Uterus (tissue), 3 donors: ENCODE measurements at regions not wholly inside any gene's neighbourhood (a gene's known extent, or its start where the extent isn't known, plus 50 kb on each side); places are given as distances from the start of the nearest gene placed in this dataset.
"Not testable (repeated sequence)": the region's sequence is repeated elsewhere in the genome, so short reads cannot be mapped to it uniquely, and the experiment has no call there.

ENCODE experiments used
- DNase-seq, 2 donors: peaks; one replicate each; pipeline ENCODE4 v3.0.0-alpha.2; 2019 to 2020
- H3K27ac ChIP-seq, 2 donors: fragments of 200-600 bp; sonication (generic); 1 replicate in 1 of 2; 2 replicates in 1 of 2; pipeline ENCODE4 v1.5.1; 2016 to 2018
- H3K27me3 ChIP-seq, 2 donors: fragments of 200-600 bp; sonication (generic); one replicate each; pipeline ENCODE4 v1.5.1; 2018 to 2019; ENCODE audit warnings: control low read depth in 1 of 2
- H3K36me3 ChIP-seq, 2 donors: fragments of 200-600 bp; sonication (generic); one replicate each; pipeline ENCODE4 v1.5.1; 2019; ENCODE audit warnings: control low read depth in 1 of 2
- H3K4me1 ChIP-seq, 2 donors: fragments of 200-600 bp; sonication (generic); one replicate each; pipeline ENCODE4 v1.5.1; 2018 to 2019; ENCODE audit warnings: control low read depth in 1 of 2
- H3K4me3 ChIP-seq, 2 donors: fragments of 200-600 bp; sonication (generic); 1 replicate in 1 of 2; 2 replicates in 1 of 2; pipeline ENCODE4 v1.5.1; 2018 to 2019; ENCODE audit warnings: mild to moderate bottlenecking in 1 of 2
- H3K9me3 ChIP-seq, 2 donors: fragments of 200-600 bp; sonication (generic); one replicate each; pipeline ENCODE4 v1.5.1; 2019; ENCODE audit warnings: control low read depth in 1 of 2
- CTCF ChIP-seq, 4 experiments: fragments of 200-600 bp in 2 of 4; fragments of 450-650 bp in 2 of 4; sonication (generic) in 2 of 4; IDR thresholded peaks; one replicate each; pipeline ENCODE4 v1.5.1; 2016 to 2019; ENCODE audit warnings: antibody characterized with exemption in 4 of 4, mild to moderate bottlenecking in 2 of 4, moderate library complexity in 1 of 4
- POLR2A ChIP-seq, 2 donors: fragments of 450-650 bp; IDR thresholded peaks; one replicate each; pipeline ENCODE4 v1.6.1; 2016; ENCODE audit warnings: antibody characterized with exemption in 2 of 2, mild to moderate bottlenecking in 1 of 2, moderate library complexity in 1 of 2
- intact Hi-C: fragments of 100-400 bp; cut with DNase I; formaldehyde crosslinking; loops from one replicate; pipeline ENCODE4 v1.15.1; 2023; ENCODE audit warnings: low total_unique reads
- donor health status: DM: yes; HTN: yes; CAD: no.

GRCh38 chr3:1456781-1457311, 364.0 kb downstream of the CNTN6 start:
- no peak overlapping the region for H3K4me3 ChIP-seq
- H3K27ac ChIP-seq: no peak overlapping the region
- intact Hi-C loops: no loop called here
- H3K4me1 ChIP-seq: no peaks in the 10 kb centered on the region
- H3K27me3 ChIP-seq: no peaks in the 10 kb centered on the region
- no peaks in the 10 kb centered on the region for H3K9me3 ChIP-seq
- no peaks in the 10 kb centered on the region for H3K36me3 ChIP-seq
- TF ChIP-seq CTCF (IDR thresholded peaks at IDR 0.05) (no peak), POLR2A (IDR thresholded peaks at IDR 0.05) (no peak)
- no peak for DNase-seq

GRCh38 chr3:1462371-1462770, 369.5 kb downstream of the CNTN6 start:
- no peak for TF ChIP-seq POLR2A (IDR thresholded peaks at IDR 0.05)
- TF ChIP-seq CTCF (IDR thresholded peaks at IDR 0.05): no peak
- H3K27me3 ChIP-seq: no peaks in the 10 kb centered on the region
- no peak overlapping the region for H3K27ac ChIP-seq
- intact Hi-C loops: no loop called here
- no peaks in the 10 kb centered on the region for H3K36me3 ChIP-seq
- H3K4me1 ChIP-seq: no peaks in the 10 kb centered on the region
- H3K9me3 ChIP-seq: no peaks in the 10 kb centered on the region
- H3K4me3 ChIP-seq: no peak overlapping the region
- no peak for DNase-seq

- no peaks in the 10 kb centered on the region for H3K9me3 ChIP-seq
- no peak for TF ChIP-seq POLR2A (IDR thresholded peaks at IDR 0.05)
- no peak for TF ChIP-seq CTCF (IDR thresholded peaks at IDR 0.05)
- H3K36me3 ChIP-seq: no peaks in the 10 kb centered on the region
- no peak overlapping the region for H3K4me3 ChIP-seq
- DNase-seq: no peak
- no peaks in the 10 kb centered on the region for H3K27me3 ChIP-seq
- H3K4me1 ChIP-seq: no peaks in the 10 kb centered on the region
- no peak overlapping the region for H3K27ac ChIP-seq
- intact Hi-C loops: no loop called here
Observed at GRCh38 chr3:1462856-1463450, 370.1 kb downstream of the CNTN6 start.

- H3K36me3 ChIP-seq, H3K27ac ChIP-seq, H3K27me3 ChIP-seq, DNase-seq, H3K4me3 ChIP-seq, H3K4me1 ChIP-seq, H3K9me3 ChIP-seq, intact Hi-C loops: not testable (repeated sequence)
Observed at GRCh38 chr3:1465091-1465490, 372.3 kb downstream of the CNTN6 start.

- no peak for DNase-seq
- H3K27me3 ChIP-seq: no peaks in the 10 kb centered on the region
- H3K9me3 ChIP-seq: no peaks in the 10 kb centered on the region
- H3K4me1 ChIP-seq: no peaks in the 10 kb centered on the region
- no peak overlapping the region for H3K27ac ChIP-seq
- H3K4me3 ChIP-seq: no peak overlapping the region
- TF ChIP-seq CTCF (IDR thresholded peaks at IDR 0.05) (no peak), POLR2A (IDR thresholded peaks at IDR 0.05) (no peak)
- no peaks in the 10 kb centered on the region for H3K36me3 ChIP-seq
- intact Hi-C loops: no loop called here
Observed at GRCh38 chr3:1468145-1468544, 375.3 kb downstream of the CNTN6 start.

- DNase-seq: no peak
- Histone ChIP-seq H3K27ac (no peak overlapping the region), H3K4me3 (no peak overlapping the region), H3K27me3 (no peaks in the 10 kb centered on the region), H3K4me1 (no peaks in the 10 kb centered on the region), H3K36me3 (no peaks in the 10 kb centered on the region), H3K9me3 (no peaks in the 10 kb centered on the region)
- intact Hi-C loops: no loop called here
- TF ChIP-seq POLR2A (IDR thresholded peaks at IDR 0.05): no peak
Observed at GRCh38 chr3:1469248-1469647, 376.4 kb downstream of the CNTN6 start.
